K562 (cell line): ENCODE measurements at regions not wholly inside any gene's neighbourhood (a gene's known extent, or its start where the extent isn't known, plus 50 kb on each side); places are given as distances from the start of the nearest gene placed in this dataset.

Experiments
- C11orf30 ChIP-seq: fragments of 450-650 bp; IDR thresholded peaks from 2 replicates; pipeline ENCODE4 v1.6.1; 2016; ENCODE audit warnings: low read depth, mild to moderate bottlenecking
- HNRNPL ChIP-seq: fragments of 200-400 bp; formaldehyde crosslinking; IDR thresholded peaks from 2 replicates; pipeline ENCODE4 v1.6.1; 2017; ENCODE audit warnings: low read depth, mild to moderate bottlenecking, low read length
- NBN ChIP-seq: fragments of 450-650 bp; IDR thresholded peaks from 2 replicates; pipeline ENCODE4 v1.6.1; 2016; ENCODE audit warnings: low read depth, mild to moderate bottlenecking
- SRSF3 ChIP-seq: fragments of 200-400 bp; formaldehyde crosslinking; IDR thresholded peaks from 2 replicates; pipeline ENCODE4 v1.6.1; 2016; ENCODE audit warnings: mild to moderate bottlenecking, low read length, moderate library complexity; ENCODE audit not compliant: insufficient read depth
- TAF15 ChIP-seq: fragments of 200-400 bp; formaldehyde crosslinking; IDR thresholded peaks from 2 replicates; pipeline ENCODE4 v1.6.1; 2017; ENCODE audit warnings: mild to moderate bottlenecking, low read depth, low read length, moderate library complexity
- TARDBP ChIP-seq: fragments of 450-650 bp; IDR thresholded peaks from 2 replicates; pipeline ENCODE4 v1.6.1; 2016
- ZNF146 ChIP-seq: IDR thresholded peaks from one replicate; pipeline ENCODE4 v1.6.1; 2018; ENCODE audit warnings: missing compliant biosample characterization; ENCODE audit not compliant: unreplicated experiment
- ZNF347 ChIP-seq: fragments of 450-650 bp; formaldehyde crosslinking; IDR thresholded peaks from 2 replicates; pipeline ENCODE4 v1.4.0; 2020; ENCODE audit warnings: low read depth, mild to moderate bottlenecking, moderate library complexity
- TF ChIP-seq, protein P1 (sequence below): sonication (generic); formaldehyde crosslinking; IDR thresholded peaks from 2 replicates; pipeline ENCODE4 v1.8.1; 2023; ENCODE audit warnings: missing genetic modification reagents, mild to moderate bottlenecking, borderline replicate concordance
- TF ChIP-seq, protein P2 (sequence below): sonication (generic); formaldehyde crosslinking; IDR thresholded peaks from 2 replicates; pipeline ENCODE4 v1.9.0; 2022; ENCODE audit warnings: mild to moderate bottlenecking, missing genetic modification reagents

- TF ChIP-seq, protein P1, sequence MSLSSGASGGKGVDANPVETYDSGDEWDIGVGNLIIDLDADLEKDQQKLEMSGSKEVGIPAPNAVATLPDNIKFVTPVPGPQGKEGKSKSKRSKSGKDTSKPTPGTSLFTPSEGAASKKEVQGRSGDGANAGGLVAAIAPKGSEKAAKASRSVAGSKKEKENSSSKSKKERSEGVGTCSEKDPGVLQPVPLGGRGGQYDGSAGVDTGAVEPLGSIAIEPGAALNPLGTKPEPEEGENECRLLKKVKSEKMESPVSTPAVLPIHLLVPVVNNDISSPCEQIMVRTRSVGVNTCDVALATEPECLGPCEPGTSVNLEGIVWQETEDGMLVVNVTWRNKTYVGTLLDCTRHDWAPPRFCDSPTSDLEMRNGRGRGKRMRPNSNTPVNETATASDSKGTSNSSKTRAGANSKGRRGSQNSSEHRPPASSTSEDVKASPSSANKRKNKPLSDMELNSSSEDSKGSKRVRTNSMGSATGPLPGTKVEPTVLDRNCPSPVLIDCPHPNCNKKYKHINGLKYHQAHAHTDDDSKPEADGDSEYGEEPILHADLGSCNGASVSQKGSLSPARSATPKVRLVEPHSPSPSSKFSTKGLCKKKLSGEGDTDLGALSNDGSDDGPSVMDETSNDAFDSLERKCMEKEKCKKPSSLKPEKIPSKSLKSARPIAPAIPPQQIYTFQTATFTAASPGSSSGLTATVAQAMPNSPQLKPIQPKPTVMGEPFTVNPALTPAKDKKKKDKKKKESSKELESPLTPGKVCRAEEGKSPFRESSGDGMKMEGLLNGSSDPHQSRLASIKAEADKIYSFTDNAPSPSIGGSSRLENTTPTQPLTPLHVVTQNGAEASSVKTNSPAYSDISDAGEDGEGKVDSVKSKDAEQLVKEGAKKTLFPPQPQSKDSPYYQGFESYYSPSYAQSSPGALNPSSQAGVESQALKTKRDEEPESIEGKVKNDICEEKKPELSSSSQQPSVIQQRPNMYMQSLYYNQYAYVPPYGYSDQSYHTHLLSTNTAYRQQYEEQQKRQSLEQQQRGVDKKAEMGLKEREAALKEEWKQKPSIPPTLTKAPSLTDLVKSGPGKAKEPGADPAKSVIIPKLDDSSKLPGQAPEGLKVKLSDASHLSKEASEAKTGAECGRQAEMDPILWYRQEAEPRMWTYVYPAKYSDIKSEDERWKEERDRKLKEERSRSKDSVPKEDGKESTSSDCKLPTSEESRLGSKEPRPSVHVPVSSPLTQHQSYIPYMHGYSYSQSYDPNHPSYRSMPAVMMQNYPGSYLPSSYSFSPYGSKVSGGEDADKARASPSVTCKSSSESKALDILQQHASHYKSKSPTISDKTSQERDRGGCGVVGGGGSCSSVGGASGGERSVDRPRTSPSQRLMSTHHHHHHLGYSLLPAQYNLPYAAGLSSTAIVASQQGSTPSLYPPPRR (CRISPR knock-in tag), result no peak
- TF ChIP-seq SRSF3 (no peak), C11orf30 (no peak), ZNF146 (no peak), TAF15 (no peak), NBN (no peak), TARDBP (no peak), HNRNPL (no peak), ZNF347 (CRISPR knock-in tag) (no peak)
- TF ChIP-seq, protein P2, sequence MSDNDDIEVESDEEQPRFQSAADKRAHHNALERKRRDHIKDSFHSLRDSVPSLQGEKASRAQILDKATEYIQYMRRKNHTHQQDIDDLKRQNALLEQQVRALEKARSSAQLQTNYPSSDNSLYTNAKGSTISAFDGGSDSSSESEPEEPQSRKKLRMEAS (CRISPR knock-in tag), result no peak
Measured at GRCh38 chr6:94278146-94278545, 858.8 kb upstream of the EPHA7 start (continued).
